Stimulated activated CD4-positive, alpha-beta T cell treated with anti-CD3 and anti-CD28 coated beads, Interleukin-15, amount 100 ng/mL, for 1 hour (primary cell): ENCODE measurements at regions not wholly inside any gene's neighbourhood (a gene's known extent, or its start where the extent isn't known, plus 50 kb on each side); places are given as distances from the start of the nearest gene placed in this dataset.

ENCODE experiments used
- DNase-seq, 2 donors: peaks; one replicate each; pipeline ENCODE4 v3.0.0-alpha.2; 2020; ENCODE audit warnings: low read depth in 1 of 2, low spot score in 1 of 2

- DNase-seq: no peak
Observed at GRCh38 chr5:6176102-6176693, 202.1 kb downstream of the MED10 start.

- DNase-seq: no peak
Observed at GRCh38 chr5:6175172-6175854, 203.0 kb downstream of the MED10 start.

GRCh38 chr5:6169660-6170059 is 208.7 kb downstream of the MED10 start:
- DNase-seq: no peak

- DNase-seq: no peak
Observed at GRCh38 chr5:6166698-6167394, 211.5 kb downstream of the MED10 start.

- no peak for DNase-seq
Observed at GRCh38 chr5:6163913-6164312, 214.4 kb downstream of the MED10 start.

- no peak for DNase-seq
Observed at GRCh38 chr5:6162175-6162574, 216.2 kb downstream of the MED10 start.

GRCh38 chr5:6161257-6161656 is 217.1 kb downstream of the MED10 start:
- no peak for DNase-seq

GRCh38 chr5:6159832-6160430 is 218.4 kb downstream of the MED10 start:
- DNase-seq: no peak

GRCh38 chr5:6158974-6159831 is 219.1 kb downstream of the MED10 start:
- no peak for DNase-seq

GRCh38 chr5:6154216-6154615 is 224.1 kb downstream of the MED10 start:
- DNase-seq: no peak

GRCh38 chr5:6146271-6146670 is 232.1 kb downstream of the MED10 start:
- DNase-seq: no peak

- DNase-seq: no peak
Observed at GRCh38 chr5:6145616-6146237, 232.6 kb downstream of the MED10 start.

- DNase-seq: no peak
Observed at GRCh38 chr5:6143523-6143922, 234.8 kb downstream of the MED10 start.

GRCh38 chr5:6142353-6142752 is 236.0 kb downstream of the MED10 start:
- DNase-seq: no peak

- DNase-seq: no peak
Observed at GRCh38 chr5:6140219-6140618, 238.1 kb downstream of the MED10 start.

- DNase-seq: no peak
Observed at GRCh38 chr5:6135977-6136376, 242.4 kb downstream of the MED10 start.

- no peak for DNase-seq
Observed at GRCh38 chr5:6134281-6134680, 244.1 kb downstream of the MED10 start.

GRCh38 chr5:6125781-6126180 is 252.6 kb downstream of the MED10 start:
- DNase-seq: no peak

- DNase-seq: no peak
Observed at GRCh38 chr5:6118691-6119090, 259.7 kb downstream of the MED10 start.

- no peak for DNase-seq
Observed at GRCh38 chr5:6117212-6117611, 261.1 kb downstream of the MED10 start.

GRCh38 chr5:6115852-6116251 is 262.5 kb downstream of the MED10 start:
- DNase-seq: no peak
